Posterior cingulate gyrus (tissue), 11 donors: ENCODE measurements at regions not wholly inside any gene's neighbourhood (a gene's known extent, or its start where the extent isn't known, plus 50 kb on each side); places are given as distances from the start of the nearest gene placed in this dataset.
"Not testable (repeated sequence)": the region's sequence is repeated elsewhere in the genome, so short reads cannot be mapped to it uniquely, and the experiment has no call there.

Experiments
- DNase-seq, 10 donors: peaks; one replicate each; pipeline versions ENCODE4 v3.0.0 to v3.0.0-alpha.2; 2020 to 2021; ENCODE audit warnings: mixed read lengths in 3 of 10
- intact Hi-C: fragments of 100-400 bp; cut with DNase I; formaldehyde crosslinking; loops from one replicate; pipeline ENCODE4 v1.15.1; 2023

- intact Hi-C loops: not testable (repeated sequence)
- peak in 1 of 10 donors; percentile 11 for DNase-seq
Measured at GRCh38 chrX:1021314-1021993, 191.0 kb downstream of the CRLF2 start.

GRCh38 chrX:1020634-1021166, 191.7 kb downstream of the CRLF2 start:
- intact Hi-C loops: no loop called here
- DNase-seq: no peak

DNA sequence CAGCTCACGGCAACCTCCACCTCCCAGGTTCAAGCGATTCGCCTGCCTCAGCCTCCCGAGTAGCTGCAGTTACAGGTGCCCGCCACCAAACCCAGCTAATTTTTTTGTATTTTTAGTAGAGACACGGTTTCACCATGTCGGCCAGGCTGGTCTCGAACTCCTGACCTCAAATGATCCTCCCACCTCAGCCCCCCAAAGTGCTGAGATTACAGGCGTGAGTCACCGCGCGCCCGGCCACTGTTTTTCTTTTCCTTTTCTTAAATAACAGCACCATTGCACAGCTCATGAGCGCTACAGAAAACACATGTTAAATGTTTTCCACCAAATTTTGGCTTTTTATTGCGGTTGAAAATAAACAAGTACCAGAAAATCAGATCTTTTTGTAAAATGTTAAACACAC, 195.5 kb downstream of the CRLF2 start:
- DNase-seq: peak in 1 of 10 donors; percentile 6
- intact Hi-C loops: not testable (repeated sequence)

DNA sequence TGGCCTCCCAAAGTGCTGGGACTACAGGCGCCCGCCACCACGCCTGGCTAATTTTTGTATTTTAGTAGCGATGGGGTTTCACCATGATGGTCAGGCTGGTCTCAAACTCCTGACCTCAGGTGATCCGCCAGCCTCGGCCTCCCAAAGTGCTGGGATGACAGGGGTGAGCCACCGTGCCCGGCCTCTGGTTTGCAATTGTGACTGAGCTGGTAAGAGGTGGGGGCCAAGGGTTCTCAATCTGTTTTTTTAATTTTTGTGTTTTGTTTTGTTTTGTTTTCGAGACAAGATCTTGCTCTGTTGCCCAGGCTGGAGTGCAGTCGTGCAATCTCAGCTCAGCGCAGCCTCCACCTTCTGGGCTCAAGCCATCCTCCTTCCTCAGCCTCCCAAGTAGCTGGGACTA, 196.2 kb downstream of the CRLF2 start:
- peak in 1 of 10 donors; percentile 49 for DNase-seq
- intact Hi-C loops: not testable (repeated sequence)

DNA sequence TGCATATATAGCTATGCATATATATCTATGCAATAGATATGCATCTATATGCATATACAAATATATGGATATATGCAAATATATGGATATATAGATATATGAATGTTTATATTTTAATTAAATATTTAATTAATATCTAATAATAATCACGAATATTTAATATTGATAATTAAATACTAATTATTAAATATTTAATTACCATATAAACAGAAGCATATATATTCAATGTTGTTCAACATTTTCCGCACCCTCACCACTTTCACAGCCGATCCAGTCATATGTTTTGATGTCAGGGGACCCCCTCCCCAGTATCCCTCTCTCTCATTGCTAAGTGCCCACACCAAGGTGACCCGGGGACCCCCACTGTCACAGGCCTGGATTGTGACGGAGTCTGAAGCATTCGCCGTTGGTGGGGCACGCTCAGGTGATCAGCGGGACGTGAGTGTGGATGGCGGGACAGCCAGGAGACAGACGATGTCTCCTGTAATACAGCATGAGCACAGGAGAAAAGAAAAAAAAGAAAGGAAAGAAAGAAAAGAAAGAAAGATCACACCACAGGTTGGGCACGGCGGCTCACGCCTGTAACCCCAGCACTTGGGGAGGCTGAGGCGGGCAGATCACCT, 199.7 kb downstream of the CRLF2 start:
- intact Hi-C loops: no loop called here
- peak in 1 of 10 donors; percentile 63 for DNase-seq

DNA sequence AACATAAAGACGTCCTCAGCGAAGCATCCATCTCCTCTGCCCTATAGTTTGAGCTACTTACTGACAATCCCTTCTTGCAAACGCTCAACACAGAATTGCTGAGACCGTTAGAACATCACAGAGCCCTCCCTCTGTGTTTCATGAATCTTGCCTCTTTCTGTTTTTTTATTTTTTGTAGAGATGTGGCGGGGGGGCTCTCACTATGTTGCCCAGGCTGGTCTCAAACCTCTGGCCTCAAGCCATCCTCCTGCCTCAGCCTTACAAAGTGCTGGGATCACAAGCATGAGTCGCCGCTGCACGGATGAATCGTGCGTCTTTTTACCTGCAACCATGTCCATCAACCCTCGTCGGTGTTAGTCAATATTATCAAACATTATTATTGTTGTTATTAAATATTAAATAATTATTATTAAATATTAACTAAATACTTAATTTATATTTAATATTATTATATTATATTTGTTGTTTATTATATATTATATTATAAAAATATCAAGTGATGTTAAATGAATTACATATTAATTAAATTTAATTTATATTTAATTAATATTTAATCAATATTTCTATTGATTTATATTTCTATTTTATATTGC, 200.7 kb downstream of the CRLF2 start:
- no peak for DNase-seq
- intact Hi-C loops: no loop called here

DNA sequence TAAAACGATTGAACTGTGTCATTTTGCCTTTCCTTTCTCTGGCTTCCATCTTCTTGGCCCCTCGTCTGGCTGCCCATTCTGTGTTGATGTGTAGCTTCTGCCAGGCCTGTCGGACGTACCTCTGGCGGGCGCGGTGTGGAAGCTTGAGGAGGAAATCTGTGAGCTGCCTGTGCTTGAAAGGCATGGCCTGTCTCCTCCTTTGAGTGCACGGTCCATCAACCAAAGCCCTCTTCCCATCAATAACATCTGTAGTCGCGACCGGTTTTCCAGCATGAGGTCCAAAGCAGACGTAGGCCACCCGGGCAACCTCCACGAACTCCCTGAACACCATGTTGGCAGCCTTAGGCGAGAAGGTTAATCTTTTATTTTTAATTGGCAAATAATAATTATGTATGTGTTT, 202.7 kb downstream of the CRLF2 start:
- intact Hi-C loops: no loop called here
- no peak for DNase-seq

GRCh38 chrX:1006156-1006730, 206.2 kb downstream of the CRLF2 start:
- peak in 1 of 10 donors; percentile 69 for DNase-seq
- intact Hi-C loops: no loop called here

DNA sequence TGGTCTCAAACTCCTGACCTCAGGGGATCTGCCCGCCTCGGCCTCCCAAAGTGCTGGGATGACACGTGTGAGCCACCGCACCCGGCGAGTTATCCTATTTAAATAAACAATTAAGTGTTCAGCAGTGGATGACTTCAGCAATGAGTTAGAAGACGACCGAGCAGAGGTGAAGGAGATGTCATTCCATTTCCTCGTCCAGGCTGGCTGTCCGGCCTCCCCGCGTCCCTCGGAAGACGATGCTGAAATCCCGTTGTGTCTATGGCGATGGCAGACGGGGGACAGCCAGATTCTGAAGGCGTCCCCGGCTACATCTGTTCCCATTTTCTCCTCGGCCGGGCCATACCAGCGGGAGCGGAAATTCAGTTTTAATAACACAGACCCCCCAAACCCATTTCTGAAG, 209.8 kb downstream of the CRLF2 start:
- intact Hi-C loops: no loop called here
- DNase-seq: peak in 1 of 10 donors; percentile 63

DNA sequence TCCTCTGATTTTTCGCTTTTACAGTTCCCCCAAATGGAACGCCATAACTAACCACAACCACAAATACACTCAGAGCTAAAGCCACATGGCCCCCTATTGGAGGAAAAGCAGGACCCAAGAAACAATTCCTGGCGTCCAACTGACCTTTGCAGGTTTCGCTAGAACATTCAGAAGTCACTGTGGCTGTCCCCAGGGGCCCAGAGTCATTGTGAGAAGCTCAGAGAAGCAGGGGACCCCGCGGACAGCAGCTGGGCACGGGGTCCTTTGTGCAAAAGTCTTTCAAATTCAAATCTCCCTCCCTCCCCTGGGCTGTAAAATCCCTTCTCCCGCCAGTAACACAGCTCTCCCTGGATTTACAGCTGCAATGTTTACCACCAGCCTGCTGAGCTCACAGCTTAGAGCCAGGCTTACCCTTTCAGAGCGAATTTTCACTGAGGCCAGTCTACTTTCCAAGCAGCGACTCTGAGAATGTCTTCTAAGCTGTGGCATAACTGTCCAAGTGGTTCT, 214.8 kb downstream of the CRLF2 start:
- intact Hi-C loops: no loop called here
- DNase-seq: no peak

- DNase-seq: no peak
- intact Hi-C loops: no loop called here
Measured at GRCh38 chrX:994780-995179, 217.7 kb downstream of the CRLF2 start.

DNA sequence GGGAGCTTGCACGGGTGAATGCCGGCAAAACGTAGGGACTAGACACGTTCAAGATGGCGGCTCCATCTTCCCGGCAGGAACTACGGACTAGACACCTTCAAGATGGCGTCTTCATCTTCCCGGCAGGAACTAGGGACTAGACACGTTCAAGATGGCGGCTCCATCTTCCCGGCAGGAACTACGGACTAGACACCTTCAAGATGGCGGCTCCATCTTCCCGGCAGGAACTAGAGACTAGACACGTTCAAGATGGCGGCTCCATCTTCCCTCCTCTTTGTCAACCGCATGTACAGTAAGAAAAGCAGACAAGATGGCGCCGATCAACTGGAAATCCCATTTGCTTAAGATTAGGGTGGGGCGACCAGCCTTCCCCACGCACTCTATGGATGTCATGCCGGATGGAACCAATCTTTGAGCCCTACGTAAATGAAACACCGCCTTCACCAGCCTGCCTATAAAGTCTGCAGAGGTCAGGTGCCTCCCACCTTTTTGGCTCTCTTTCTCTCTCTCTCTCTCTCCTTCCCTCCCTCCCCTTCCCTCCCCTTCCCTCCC, 222.4 kb downstream of the CRLF2 start:
- intact Hi-C loops: no loop called here
- peak; percentile 10 to 96 (median 78) for DNase-seq

DNA sequence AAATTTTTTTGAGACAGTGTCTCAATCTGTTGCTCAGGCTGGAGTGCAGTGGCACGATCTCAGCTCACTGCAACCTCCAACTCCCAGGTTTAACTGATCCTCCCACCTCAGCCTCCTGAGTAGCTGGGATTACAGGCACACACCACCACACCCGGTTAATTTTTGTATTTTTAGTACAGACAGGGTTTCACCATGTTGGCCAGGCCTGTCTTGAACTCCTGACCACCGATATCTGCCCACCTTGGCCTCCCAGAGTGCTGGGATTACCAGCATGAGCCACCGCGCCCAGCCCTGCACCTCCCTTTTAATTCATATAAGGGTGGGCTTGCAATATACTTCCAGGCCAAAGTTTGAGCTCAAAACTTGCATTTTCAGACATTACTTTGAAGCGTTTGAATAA, 223.9 kb downstream of the CRLF2 start:
- intact Hi-C loops, DNase-seq: not testable (repeated sequence)

- intact Hi-C loops: no loop called here
- DNase-seq: no peak
Measured at GRCh38 chrX:981791-982626, 230.4 kb downstream of the CRLF2 start.

DNA sequence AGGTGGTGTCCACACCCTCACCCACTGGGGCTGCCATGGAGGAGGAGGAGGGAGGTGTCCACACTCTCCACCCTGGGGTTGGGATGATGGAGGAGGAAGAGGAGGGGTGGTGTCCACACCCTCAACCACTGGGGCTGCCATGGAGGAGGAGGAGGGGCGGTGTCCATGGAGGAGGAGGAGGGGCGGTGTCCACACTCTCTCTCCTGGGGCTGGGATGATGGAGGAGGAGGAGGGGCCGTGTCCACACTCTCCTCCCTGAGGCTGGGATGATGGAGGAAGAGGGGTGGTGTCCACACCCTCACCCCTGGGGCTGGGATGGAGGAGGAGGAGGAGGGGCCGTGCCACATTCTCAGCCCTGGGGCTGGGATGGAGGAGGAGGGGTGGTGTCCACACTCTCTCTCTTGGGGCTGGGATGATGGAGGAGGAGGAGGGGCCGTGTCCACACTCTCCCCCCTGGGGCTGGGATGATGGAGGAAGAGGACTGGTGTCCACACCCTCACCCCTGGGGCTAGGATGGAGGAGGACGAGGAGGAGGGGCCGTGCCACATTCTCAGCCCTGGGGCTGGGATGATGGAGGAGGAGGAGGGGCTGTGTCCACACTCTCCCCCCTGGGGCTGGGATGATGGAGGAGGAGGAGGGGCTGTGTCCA, 231.7 kb downstream of the CRLF2 start:
- intact Hi-C loops: no loop called here
- DNase-seq: no peak

DNA sequence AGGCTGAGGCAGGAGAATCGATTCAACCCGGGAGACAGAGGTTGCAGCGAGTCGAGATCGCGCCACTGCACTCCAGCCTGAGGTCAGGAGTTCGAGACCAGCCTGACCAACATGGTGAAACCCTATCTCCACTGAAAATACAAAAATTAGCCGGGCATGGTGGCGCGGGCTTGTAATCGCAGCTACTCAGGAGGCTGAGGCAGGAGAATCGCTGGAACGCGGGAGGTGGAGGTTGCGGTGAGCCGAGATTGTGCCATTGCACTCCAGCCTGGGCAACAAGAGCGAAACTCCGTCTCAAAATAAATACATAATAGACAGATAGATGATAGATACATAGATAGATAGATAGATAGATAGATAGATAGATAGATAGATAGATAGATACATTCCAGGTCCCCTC, 233.3 kb downstream of the CRLF2 start:
- DNase-seq, intact Hi-C loops: not testable (repeated sequence)

GRCh38 chrX:973010-973632, 239.3 kb downstream of the CRLF2 start:
- peak in 1 of 10 donors; percentile 75 for DNase-seq
- intact Hi-C loops: no loop called here

GRCh38 chrX:968148-968965, 244.1 kb downstream of the CRLF2 start:
- intact Hi-C loops: no loop called here
- no peak for DNase-seq
